T-cell (primary cell): ENCODE measurements at regions not wholly inside any gene's neighbourhood (a gene's known extent, or its start where the extent isn't known, plus 50 kb on each side); places are given as distances from the start of the nearest gene placed in this dataset.

Experiments
- ATAC-seq, 4 experiments: fragments of 200-7000 bp in 3 of 4; fragments of 150-1000 bp in 1 of 4; cut with Tn5 transposase; replicated peaks in 1 of 4; 1 replicate in 3 of 4; 2 replicates in 1 of 4; pipeline ENCODE4 v1.10.0; 2021; ENCODE audit warnings: moderate library complexity in 3 of 4, mild to moderate bottlenecking in 2 of 4, moderate number of reproducible peaks in 1 of 4
- CTCF ChIA-PET, 2 donors: fragments of 300-600 bp; sonication (Branson Sonifier 250); formaldehyde crosslinking; loops; one replicate each; lab custom pipeline; 2022; ENCODE audit warnings: antibody characterized with exemption in 2 of 2; lab: Charles Lee
- POLR2A ChIA-PET, 2 donors: fragments of 300-600 bp; sonication (Branson Sonifier 250); formaldehyde crosslinking; loops; one replicate each; lab custom pipeline; 2022; ENCODE audit warnings: antibody characterized with exemption in 2 of 2; lab: Charles Lee
- DNase-seq, 35 experiments: peaks; one replicate each; pipeline versions ENCODE4 v3.0.0 to v3.0.0-alpha.2; 2013 to 2023
- H3K27ac ChIP-seq: one replicate; pipeline ENCODE4 v1.5.1; 2013; ENCODE audit warnings: low read length
- H3K27me3 ChIP-seq, 2 experiments: replicated peaks in 1 of 2; 1 replicate in 1 of 2; 2 replicates in 1 of 2; pipeline versions ENCODE4 v1.6.1 to v1.7.0; 2013; ENCODE audit warnings: low read length in 1 of 2, mixed read lengths in 1 of 2; ENCODE audit not compliant: control insufficient read depth in 2 of 2, insufficient read depth in 2 of 2; ENCODE audit errors: extremely low read depth in 1 of 2
- H3K36me3 ChIP-seq, 2 donors: 1 replicate in 1 of 2; 2 replicates in 1 of 2; pipeline versions ENCODE4 v1.6.1 to v1.7.0; 2013; ENCODE audit warnings: low read length in 1 of 2; ENCODE audit not compliant: control insufficient read depth in 2 of 2, insufficient read depth in 1 of 2; ENCODE audit errors: extremely low read depth in 1 of 2
- H3K4me1 ChIP-seq, 2 experiments: 1 replicate in 1 of 2; 2 replicates in 1 of 2; pipeline versions ENCODE4 v1.6.1 to v1.7.0; 2013; ENCODE audit warnings: low read length in 2 of 2, mixed read lengths in 1 of 2; ENCODE audit not compliant: insufficient read depth in 2 of 2, control insufficient read depth in 1 of 2; ENCODE audit errors: extremely low read depth in 1 of 2
- H3K4me3 ChIP-seq, 2 donors: 1 replicate in 1 of 2; 2 replicates in 1 of 2; pipeline versions ENCODE4 v1.5.1 to v1.7.0; 2013; ENCODE audit warnings: mild to moderate bottlenecking in 2 of 2, low read length in 1 of 2, moderate library complexity in 1 of 2; ENCODE audit not compliant: control insufficient read depth in 1 of 2; ENCODE audit errors: extremely low read depth in 1 of 2
- H3K9me3 ChIP-seq: 2 replicates; pipeline ENCODE4 v1.7.0; 2013
- H3K27ac Mint-ChIP-seq, 2 donors: one replicate each; pipeline ENCODE4 v1.8.0; 2020 to 2021; ENCODE audit warnings: mild to moderate bottlenecking in 2 of 2, mixed read lengths in 2 of 2
- H3K27me3 Mint-ChIP-seq, 2 donors: one replicate each; pipeline ENCODE4 v1.8.0; 2021 to 2022; ENCODE audit warnings: mixed read lengths in 2 of 2
- H3K36me3 Mint-ChIP-seq: one replicate; pipeline ENCODE4 v1.8.0; 2021; ENCODE audit warnings: mixed read lengths
- H3K4me1 Mint-ChIP-seq, 3 donors: one replicate each; pipeline ENCODE4 v1.8.0; 2020 to 2022; ENCODE audit warnings: mixed read lengths in 3 of 3, mild to moderate bottlenecking in 1 of 3
- H3K4me3 Mint-ChIP-seq, 3 donors: one replicate each; pipeline ENCODE4 v1.8.0; 2020 to 2022; ENCODE audit warnings: mild to moderate bottlenecking in 3 of 3, mixed read lengths in 3 of 3, moderate library complexity in 3 of 3
- H3K9me3 Mint-ChIP-seq, 3 donors: one replicate each; pipeline ENCODE4 v1.8.0; 2020 to 2022; ENCODE audit warnings: mixed read lengths in 3 of 3
- WGBS: methylation state at CpG from one replicate; pipeline ENCODE4 v1.1.5; 2013; ENCODE audit warnings: missing lambda C conversion rate; ENCODE audit not compliant: insufficient coverage; 5-methylcytosine and 5-hydroxymethylcytosine counted together

DNA sequence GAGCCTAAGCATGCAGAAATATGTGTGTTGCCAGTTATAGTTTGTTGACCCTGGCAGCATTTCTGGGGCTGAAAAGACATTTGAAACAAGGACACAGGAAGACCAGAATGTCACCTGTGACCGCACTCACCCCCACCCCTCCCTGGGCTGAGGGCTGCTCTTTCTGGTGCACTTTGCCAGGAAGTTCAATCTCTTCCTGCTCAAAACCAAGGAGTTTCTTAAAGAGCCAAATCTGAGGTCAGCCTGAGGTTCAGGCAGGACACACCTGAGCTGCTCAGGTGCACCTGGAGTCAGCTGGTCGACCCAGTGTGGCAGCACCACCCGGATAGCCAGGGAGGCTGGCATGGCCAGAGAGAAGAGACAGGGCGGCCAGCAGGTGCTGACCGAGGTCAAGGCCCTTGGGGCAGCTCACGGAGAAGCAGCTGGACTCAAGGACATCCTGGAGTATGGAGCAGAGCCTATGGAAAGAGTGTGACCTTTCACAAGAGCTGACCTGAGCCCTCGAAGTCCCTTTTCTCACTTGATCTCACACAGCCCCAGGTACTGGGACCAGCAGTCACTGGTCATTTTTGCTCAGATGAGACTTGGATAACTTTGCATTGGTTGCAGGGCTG lies 376.9 kb upstream of the IRX4 start:
- Mint-ChIP-seq H3K36me3 (no peaks in the 10 kb centered on the region), H3K4me1 (peaks cover 0 to 2% (median 0%) of the 10 kb centered on the region in 3 donors), H3K27me3 (peaks cover 0 to 2% of the 10 kb centered on the region in 2 donors), H3K4me3 (no peak overlapping the region), H3K9me3 (no peaks in the 10 kb centered on the region), H3K27ac (no peak overlapping the region)
- H3K36me3 ChIP-seq: no peaks in the 10 kb centered on the region
- peaks cover 0 to 33% of the 10 kb centered on the region in 2 experiments for H3K27me3 ChIP-seq
- no peak overlapping the region for H3K27ac ChIP-seq
- ChIA-PET POLR2A (no interaction called here), CTCF (no interaction called here)
- DNase-seq (no peak), ATAC-seq (no peak)
- 58% methylated on average over 7 of the region's 7 CpGs for WGBS
- no peaks in the 10 kb centered on the region for H3K4me1 ChIP-seq
- H3K4me3 ChIP-seq: no peak overlapping the region
- no peaks in the 10 kb centered on the region for H3K9me3 ChIP-seq

DNA sequence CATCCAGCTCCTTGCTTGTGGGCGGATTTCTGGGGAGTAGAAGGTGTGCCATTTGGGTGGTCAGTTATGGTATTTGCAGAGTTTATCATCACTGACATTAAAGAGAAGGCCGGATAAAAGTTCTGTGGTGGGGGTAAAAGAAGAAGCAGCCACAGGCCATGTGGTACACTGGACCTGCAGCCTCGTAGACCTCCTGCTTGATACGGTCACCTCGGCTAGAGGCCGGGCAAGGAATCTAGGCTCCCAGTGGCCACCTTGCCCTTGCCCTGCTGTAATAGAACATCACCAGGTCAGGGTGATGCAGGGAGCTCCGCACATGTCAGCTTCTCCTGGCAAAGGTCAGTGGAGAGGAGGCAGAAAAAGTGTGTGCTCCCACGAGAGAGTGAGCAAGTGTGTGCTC lies 376.1 kb upstream of the IRX4 start:
- ChIA-PET CTCF (no interaction called here), POLR2A (no interaction called here)
- no peak for DNase-seq
- no peak overlapping the region for H3K27ac ChIP-seq
- H3K4me1 ChIP-seq: no peaks in the 10 kb centered on the region
- peaks cover 0 to 6% (median 2%) of the 10 kb centered on the region in 3 donors for H3K4me1 Mint-ChIP-seq
- no peak for ATAC-seq
- peaks cover 0 to under 1% of the 10 kb centered on the region in 2 donors for H3K27me3 Mint-ChIP-seq
- WGBS: 84% methylated on average over 8 of the region's 8 CpGs
- H3K4me3 ChIP-seq: no peak overlapping the region
- no peaks in the 10 kb centered on the region for H3K36me3 ChIP-seq
- H3K27ac Mint-ChIP-seq: no peak overlapping the region
- H3K36me3 Mint-ChIP-seq: no peaks in the 10 kb centered on the region
- H3K9me3 Mint-ChIP-seq: no peaks in the 10 kb centered on the region
- no peak overlapping the region for H3K4me3 Mint-ChIP-seq
- H3K9me3 ChIP-seq: no peaks in the 10 kb centered on the region
- peaks cover 0 to 31% of the 10 kb centered on the region in 2 experiments for H3K27me3 ChIP-seq

GRCh38 chr5:2257326-2258244 lies 374.9 kb upstream of the IRX4 start:
- H3K27me3 Mint-ChIP-seq: no peaks in the 10 kb centered on the region
- no peaks in the 10 kb centered on the region for H3K9me3 Mint-ChIP-seq
- no peaks in the 10 kb centered on the region for H3K36me3 ChIP-seq
- H3K4me1 ChIP-seq: no peaks in the 10 kb centered on the region
- no peak overlapping the region for H3K27ac ChIP-seq
- DNase-seq (no peak), ATAC-seq (no peak)
- H3K4me3 Mint-ChIP-seq: no peak overlapping the region
- no peak overlapping the region for H3K4me3 ChIP-seq
- WGBS: 78% methylated on average over 14 of the region's 20 CpGs
- ChIA-PET CTCF (no interaction called here), POLR2A (no interaction called here)
- H3K9me3 ChIP-seq: no peaks in the 10 kb centered on the region
- H3K27me3 ChIP-seq: peaks cover 0 to 27% of the 10 kb centered on the region in 2 experiments
- no peak overlapping the region for H3K27ac Mint-ChIP-seq
- no peaks in the 10 kb centered on the region for H3K36me3 Mint-ChIP-seq
- H3K4me1 Mint-ChIP-seq: peaks cover 0 to 6% (median 2%) of the 10 kb centered on the region in 3 donors

DNA sequence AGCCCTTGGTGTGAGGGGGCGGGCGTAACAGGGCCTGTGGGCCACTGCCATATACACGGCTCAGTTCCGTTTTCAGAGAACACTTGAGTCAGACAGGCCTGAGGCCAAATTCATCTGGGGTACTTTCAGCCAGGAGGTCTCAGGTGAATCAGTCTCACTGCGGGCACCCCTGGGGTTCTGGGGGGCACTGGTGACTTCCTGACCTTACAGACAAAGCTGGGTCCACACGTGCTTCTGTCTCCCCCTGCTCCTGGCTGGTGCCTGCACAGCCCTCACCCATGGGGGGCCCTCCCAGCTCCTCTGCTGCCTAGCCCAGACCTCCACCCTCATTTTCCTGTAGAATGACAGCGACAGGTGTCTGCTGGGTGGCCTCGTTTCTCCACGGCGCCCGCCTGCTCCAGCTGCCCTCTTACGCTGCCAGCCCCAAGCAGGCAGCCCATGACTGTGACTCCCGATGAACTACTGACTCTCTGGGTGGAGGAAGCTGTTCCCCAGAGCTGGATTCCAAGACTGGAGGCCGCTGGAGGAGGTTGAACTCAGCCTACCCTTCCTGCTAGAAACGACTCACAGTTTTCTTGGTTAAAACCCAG lies 374.1 kb upstream of the IRX4 start:
- H3K27me3 Mint-ChIP-seq: no peaks in the 10 kb centered on the region

DNA sequence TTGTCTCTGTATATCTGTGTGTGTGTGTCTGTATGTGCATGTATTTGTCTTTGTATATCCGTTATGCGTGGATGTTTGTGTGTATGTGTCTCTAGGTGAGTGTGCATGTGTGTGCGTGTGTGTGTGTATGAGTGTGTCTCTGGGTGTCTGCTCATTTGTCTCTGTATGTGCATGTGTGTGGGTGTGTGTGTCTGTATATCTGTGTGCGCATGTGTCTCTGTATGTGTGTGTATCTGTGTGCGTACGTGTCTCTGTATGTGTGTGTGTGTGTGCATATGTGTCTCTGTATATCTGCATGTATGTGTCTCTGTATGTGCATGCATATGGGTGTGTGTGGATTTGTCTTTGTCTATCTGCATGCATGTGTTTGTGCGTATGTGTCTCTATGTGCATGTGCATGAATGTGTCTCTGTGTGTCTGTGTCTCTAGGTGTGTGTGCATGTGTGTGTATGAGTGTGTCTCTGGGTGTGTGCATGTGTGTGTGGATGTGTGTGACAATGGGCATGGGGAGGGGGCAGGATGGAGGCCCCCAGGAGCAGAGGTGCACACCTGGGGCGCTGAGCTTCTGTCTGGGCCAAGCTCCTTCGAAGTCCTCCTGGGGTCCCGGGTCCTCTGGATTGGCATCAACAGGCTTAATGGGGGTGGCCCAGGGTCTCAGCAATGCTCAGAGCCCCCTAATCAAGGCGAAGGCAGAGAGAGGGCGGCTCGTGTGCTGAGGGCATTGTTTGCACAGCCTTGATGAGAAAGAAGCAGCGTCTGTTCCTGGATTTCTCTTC lies 373.4 kb upstream of the IRX4 start:
- Mint-ChIP-seq H3K4me3 (no peak overlapping the region), H3K27ac (no peak overlapping the region), H3K27me3 (no peaks in the 10 kb centered on the region), H3K36me3 (no peaks in the 10 kb centered on the region), H3K9me3 (no peaks in the 10 kb centered on the region), H3K4me1 (peaks cover 0 to 6% (median 2%) of the 10 kb centered on the region in 3 donors)
- no peaks in the 10 kb centered on the region for H3K4me1 ChIP-seq
- DNase-seq (no peak), ATAC-seq (no peak)
- 82% methylated on average over 14 of the region's 14 CpGs for WGBS
- no peak overlapping the region for H3K27ac ChIP-seq
- H3K4me3 ChIP-seq: no peak overlapping the region
- ChIA-PET POLR2A (no interaction called here), CTCF (no interaction called here)
- H3K9me3 ChIP-seq: no peaks in the 10 kb centered on the region
- no peaks in the 10 kb centered on the region for H3K36me3 ChIP-seq
- peaks cover 0 to 19% of the 10 kb centered on the region in 2 experiments for H3K27me3 ChIP-seq

More for the DNA sequence above, 374.1 kb upstream of the IRX4 start:
- no peaks in the 10 kb centered on the region for H3K9me3 ChIP-seq
- peaks cover 0 to 25% of the 10 kb centered on the region in 2 experiments for H3K27me3 ChIP-seq
- peaks cover 0 to 6% (median 2%) of the 10 kb centered on the region in 3 donors for H3K4me1 Mint-ChIP-seq
- H3K27ac ChIP-seq: no peak overlapping the region
- no peaks in the 10 kb centered on the region for H3K9me3 Mint-ChIP-seq
- DNase-seq (no peak), ATAC-seq (no peak)
- H3K4me1 ChIP-seq: no peaks in the 10 kb centered on the region
- CTCF ChIA-PET: no interaction called here
- H3K4me3 Mint-ChIP-seq: no peak overlapping the region
- H3K4me3 ChIP-seq: no peak overlapping the region
- POLR2A ChIA-PET: no interaction called here
- 87% methylated on average over 11 of the region's 15 CpGs for WGBS
- no peaks in the 10 kb centered on the region for H3K36me3 ChIP-seq
- no peaks in the 10 kb centered on the region for H3K36me3 Mint-ChIP-seq
- no peak overlapping the region for H3K27ac Mint-ChIP-seq
